COLO668 (cell line): ENCODE measurements at regions not wholly inside any gene's neighbourhood (a gene's known extent, or its start where the extent isn't known, plus 50 kb on each side); places are given as distances from the start of the nearest gene placed in this dataset.

Source experiments
- DNase-seq: peaks from one replicate; lab custom pipeline; 2025; ENCODE audit not compliant: unreplicated experiment; lab: John Stamatoyannopoulos, UW

GRCh38 chr3:102529452-102529851 lies 94.6 kb downstream of the ZPLD1 start:
- no peak for DNase-seq

GRCh38 chr3:102530415-102531181 lies 95.8 kb downstream of the ZPLD1 start:
- DNase-seq, result no peak

- DNase-seq, result no peak
Observed at GRCh38 chr3:102531686-102532085, 96.9 kb downstream of the ZPLD1 start.

DNA sequence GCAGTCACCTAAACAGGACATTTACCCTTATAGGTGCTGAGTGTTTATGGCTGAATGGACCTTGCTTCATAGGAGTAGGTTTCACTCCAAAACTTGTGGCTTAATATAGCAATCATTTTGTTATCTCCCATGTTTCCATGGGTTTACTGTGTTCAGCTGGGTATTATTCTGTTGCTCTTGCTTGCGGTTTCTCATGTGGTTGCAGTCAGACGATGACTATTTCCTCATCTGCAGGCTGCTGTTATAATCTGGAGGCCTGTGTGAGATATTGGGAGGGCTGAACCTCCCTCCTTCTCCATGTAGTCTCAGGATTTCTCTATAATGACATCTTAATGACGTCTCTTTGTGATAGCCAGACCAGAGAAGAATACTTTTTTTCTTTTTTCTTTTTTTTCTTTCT lies 98.1 kb downstream of the ZPLD1 start:
- no peak for DNase-seq

- DNase-seq, result no peak
Observed at GRCh38 chr3:102533784-102534183, 99.0 kb downstream of the ZPLD1 start.

GRCh38 chr3:102536456-102536855 lies 101.6 kb downstream of the ZPLD1 start:
- no peak for DNase-seq

- DNase-seq, result no peak
Observed at GRCh38 chr3:102537123-102537522, 102.3 kb downstream of the ZPLD1 start.

DNA sequence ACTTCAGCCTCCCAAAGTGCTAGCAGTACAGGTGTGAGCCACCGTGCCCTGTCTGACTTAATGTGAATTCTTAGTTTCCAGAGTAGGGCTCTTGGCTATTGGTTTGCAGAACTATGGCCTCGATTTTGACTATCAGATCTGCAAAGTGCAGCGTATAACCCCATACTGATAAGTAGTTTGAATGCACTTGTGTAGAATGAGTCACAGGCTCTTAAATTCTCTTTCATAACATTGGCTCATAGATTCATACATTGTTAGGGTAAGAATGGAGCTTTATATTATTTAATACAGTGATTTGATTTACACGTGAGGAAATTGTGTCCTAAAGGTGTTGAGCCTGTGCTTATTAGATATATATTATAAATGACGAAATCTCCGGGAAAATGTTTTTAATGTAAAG lies 109.9 kb downstream of the ZPLD1 start:
- DNase-seq, result no peak

- DNase-seq, result no peak
Observed at GRCh38 chr3:102545276-102545675, 110.5 kb downstream of the ZPLD1 start.

GRCh38 chr3:102553876-102554275 lies 119.1 kb downstream of the ZPLD1 start:
- DNase-seq, result no peak

DNA sequence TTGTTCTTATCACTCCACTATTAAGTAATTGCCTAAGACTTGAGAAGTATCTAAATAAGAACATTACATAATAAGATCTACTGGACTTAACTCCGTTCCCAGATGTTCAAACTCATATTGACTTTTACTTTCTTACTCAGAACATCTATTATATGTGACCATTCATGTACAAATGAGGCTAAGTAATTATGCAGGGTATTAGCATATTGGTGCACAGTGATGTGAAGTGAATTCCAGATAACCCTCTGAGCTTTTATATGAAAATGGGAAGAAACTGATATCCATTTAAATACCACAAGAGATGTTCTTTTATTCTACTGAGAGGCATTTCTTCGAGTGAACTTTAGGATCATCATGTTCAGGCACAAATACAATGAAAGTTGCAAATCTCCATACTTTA lies 135.7 kb downstream of the ZPLD1 start:
- no peak for DNase-seq

- no peak for DNase-seq
Observed at GRCh38 chr3:102571006-102571405, 136.2 kb downstream of the ZPLD1 start.

GRCh38 chr3:102571720-102572384 lies 137.0 kb downstream of the ZPLD1 start:
- no peak for DNase-seq

GRCh38 chr3:102573483-102574028 lies 138.7 kb downstream of the ZPLD1 start:
- no peak for DNase-seq

DNA sequence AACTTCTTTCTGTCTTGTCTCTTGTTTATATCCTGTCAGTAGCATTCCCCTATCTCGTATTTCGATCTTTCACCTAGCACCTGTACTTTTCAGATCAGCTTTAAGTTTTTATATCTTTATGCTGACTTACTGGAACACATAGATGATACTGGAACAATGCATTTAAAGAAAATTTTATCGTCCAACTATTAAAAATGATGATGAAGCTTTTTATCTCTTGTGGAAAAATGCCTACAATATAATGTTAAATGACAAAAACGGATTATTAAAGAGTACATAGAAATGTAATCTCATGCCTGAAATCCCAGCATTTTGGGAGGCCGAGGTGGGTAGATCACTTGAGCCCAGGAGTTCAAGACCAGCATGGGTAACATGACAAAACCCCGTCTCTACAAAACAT lies 139.5 kb downstream of the ZPLD1 start:
- no peak for DNase-seq

DNA sequence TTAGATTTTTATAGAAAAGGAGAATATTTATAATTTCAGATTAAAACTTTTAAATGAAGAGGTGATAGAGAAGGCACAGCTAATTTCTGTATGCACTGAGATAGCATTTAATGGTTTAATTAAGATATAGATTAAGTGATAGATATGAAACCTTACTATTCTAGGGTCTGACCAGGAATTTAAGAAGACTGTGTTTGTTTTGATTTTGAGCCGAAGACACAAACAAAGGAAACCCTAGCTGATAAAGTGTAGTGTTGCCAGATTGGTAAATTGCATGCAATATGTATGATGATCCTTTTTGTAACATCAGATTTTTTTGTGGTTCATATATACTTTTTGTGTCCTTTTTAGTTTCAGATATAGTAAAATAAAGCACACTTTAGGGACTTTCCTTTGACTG lies 141.8 kb downstream of the ZPLD1 start:
- no peak for DNase-seq

GRCh38 chr3:102577082-102577789 lies 142.4 kb downstream of the ZPLD1 start:
- DNase-seq, result no peak

DNA sequence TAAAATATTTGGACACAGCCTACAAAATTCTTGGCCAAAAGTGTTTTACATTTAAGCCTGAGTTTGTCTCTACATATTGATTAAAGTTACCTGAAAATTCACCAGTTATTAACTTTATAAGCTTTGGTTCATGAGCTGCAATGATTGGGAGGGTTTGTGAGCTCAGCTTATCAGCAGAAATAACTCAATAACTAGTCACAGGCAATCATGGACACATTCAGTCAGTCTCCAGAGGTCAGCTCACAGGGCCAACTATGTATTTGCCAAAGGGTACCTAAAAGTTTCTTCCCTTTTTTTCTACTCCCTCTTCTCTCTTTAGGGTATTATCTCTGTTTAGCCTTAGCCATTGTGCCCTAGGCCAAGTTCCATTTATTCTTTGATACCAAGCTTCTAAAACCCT lies 145.9 kb downstream of the ZPLD1 start:
- DNase-seq, result no peak

DNA sequence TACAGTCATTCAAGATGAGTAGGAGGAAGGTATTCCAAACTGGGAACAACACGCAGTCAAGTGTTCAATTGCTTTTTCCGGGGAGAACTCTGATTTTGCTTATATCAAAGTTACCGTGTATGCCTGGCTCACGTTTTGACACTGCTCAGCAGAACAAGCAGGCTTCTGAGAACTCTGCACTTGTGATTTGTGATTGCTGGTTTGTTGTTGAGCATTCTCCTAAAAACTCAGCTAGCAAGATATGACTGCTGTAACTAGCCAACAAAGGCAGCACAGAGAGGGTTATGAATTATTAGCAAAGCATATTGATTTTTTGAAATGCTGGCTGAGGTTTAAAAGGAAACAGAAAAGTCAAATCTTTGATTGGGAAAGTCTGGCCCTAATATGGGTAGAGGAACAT lies 151.7 kb downstream of the ZPLD1 start:
- DNase-seq, result no peak

- DNase-seq, result no peak
Observed at GRCh38 chr3:102593812-102594602, 159.2 kb downstream of the ZPLD1 start.

- no peak for DNase-seq
Observed at GRCh38 chr3:102595057-102595456, 160.2 kb downstream of the ZPLD1 start.
